ENCODE measurements at regions not wholly inside any gene's neighbourhood (a gene's known extent, or its start where the extent isn't known, plus 50 kb on each side); places are given as distances from the start of the nearest gene placed in this dataset.

- TF ChIP-seq CTCF (IDR thresholded peaks at IDR 0.05; ENCODE audit: unreplicated experiment), result no peak
- BruUV-seq (replicated peaks), result no TSS peak
- no peak for DNase-seq (ENCODE audit: unreplicated experiment)
- H3K9me3 Mint-ChIP-seq (ENCODE audit: unreplicated experiment), result peaks cover 11% of the 10 kb centered on the region
- H3K27ac Mint-ChIP-seq (ENCODE audit: low read depth, unreplicated experiment), result no peak overlapping the region
- ChIA-PET CTCF (no interaction called here), POLR2A (interaction anchor here (0.8 kb wide), 1 partner anchor 22 kb away, joined by 3 read pairs; no protein-coding TSS in a partner anchor)
- no peaks in the 10 kb centered on the region for H3K4me1 Mint-ChIP-seq (ENCODE audit: insufficient read depth, unreplicated experiment)
- H3K27me3 Mint-ChIP-seq (ENCODE audit: insufficient read depth, unreplicated experiment), result no peaks in the 10 kb centered on the region
- H3K36me3 Mint-ChIP-seq (ENCODE audit: insufficient read depth, unreplicated experiment), result no peaks in the 10 kb centered on the region
- intact Hi-C loops (cut with micrococcal nuclease), result no loop called here
- no peak overlapping the region for H3K4me3 Mint-ChIP-seq (ENCODE audit: unreplicated experiment)
Measured at GRCh38 chr17:71316176-71316897, 804.5 kb upstream of the SOX9 start.

- BruUV-seq (replicated peaks), result no TSS peak
- POLR2A ChIA-PET, result interaction anchor here (0.6 kb wide), 1 partner anchor 16 kb away, joined by 3 read pairs; no protein-coding TSS in a partner anchor
Measured at GRCh38 chr17:71320009-71320796, 800.6 kb upstream of the SOX9 start.

GRCh38 chr17:71325117-71325516, 795.7 kb upstream of the SOX9 start:
- BruUV-seq (replicated peaks), result no TSS peak
- no peak for DNase-seq (ENCODE audit: unreplicated experiment)
- H3K4me3 Mint-ChIP-seq (ENCODE audit: unreplicated experiment), result no peak overlapping the region
- no peak for TF ChIP-seq CTCF (IDR thresholded peaks at IDR 0.05; ENCODE audit: unreplicated experiment)
- CTCF ChIA-PET, result no interaction called here
- no peaks in the 10 kb centered on the region for H3K36me3 Mint-ChIP-seq (ENCODE audit: insufficient read depth, unreplicated experiment)
- no peaks in the 10 kb centered on the region for H3K27me3 Mint-ChIP-seq (ENCODE audit: insufficient read depth, unreplicated experiment)
- H3K9me3 Mint-ChIP-seq (ENCODE audit: unreplicated experiment), result peaks cover 7% of the 10 kb centered on the region
- H3K4me1 Mint-ChIP-seq (ENCODE audit: insufficient read depth, unreplicated experiment), result peaks cover 14% of the 10 kb centered on the region
- intact Hi-C loops (cut with micrococcal nuclease), result no loop called here
- no peak overlapping the region for H3K27ac Mint-ChIP-seq (ENCODE audit: low read depth, unreplicated experiment)
- POLR2A ChIA-PET, result no interaction called here

More at GRCh38 chr17:71320009-71320796, 800.6 kb upstream of the SOX9 start:
- Mint-ChIP-seq H3K9me3 (ENCODE audit: unreplicated experiment) (peaks cover 11% of the 10 kb centered on the region), H3K27ac (ENCODE audit: low read depth, unreplicated experiment) (no peak overlapping the region), H3K4me1 (ENCODE audit: insufficient read depth, unreplicated experiment) (no peaks in the 10 kb centered on the region), H3K36me3 (ENCODE audit: insufficient read depth, unreplicated experiment) (no peaks in the 10 kb centered on the region), H3K4me3 (ENCODE audit: unreplicated experiment) (no peak overlapping the region), H3K27me3 (ENCODE audit: insufficient read depth, unreplicated experiment) (no peaks in the 10 kb centered on the region)
- CTCF ChIA-PET, result interaction anchor here (0.5 to 0.6 kb wide), 2 partner anchors 92 to 177 kb away, joined by 3 read pairs; no protein-coding TSS in a partner anchor
- no peak for TF ChIP-seq CTCF (IDR thresholded peaks at IDR 0.05; ENCODE audit: unreplicated experiment)
- DNase-seq (ENCODE audit: unreplicated experiment), result no peak
- intact Hi-C loops (cut with micrococcal nuclease), result no loop called here

GRCh38 chr17:71325886-71326285, 794.9 kb upstream of the SOX9 start:
- ChIA-PET POLR2A (no interaction called here), CTCF (no interaction called here)
- peaks cover 16% of the 10 kb centered on the region for H3K4me1 Mint-ChIP-seq (ENCODE audit: insufficient read depth, unreplicated experiment)
- H3K27ac Mint-ChIP-seq (ENCODE audit: low read depth, unreplicated experiment), result no peak overlapping the region
- H3K9me3 Mint-ChIP-seq (ENCODE audit: unreplicated experiment), result no peaks in the 10 kb centered on the region
- intact Hi-C loops (cut with micrococcal nuclease), result no loop called here
- H3K36me3 Mint-ChIP-seq (ENCODE audit: insufficient read depth, unreplicated experiment), result no peaks in the 10 kb centered on the region
- BruUV-seq (replicated peaks), result no TSS peak
- TF ChIP-seq CTCF (IDR thresholded peaks at IDR 0.05; ENCODE audit: unreplicated experiment), result no peak
- DNase-seq (ENCODE audit: unreplicated experiment), result no peak
- H3K27me3 Mint-ChIP-seq (ENCODE audit: insufficient read depth, unreplicated experiment), result no peaks in the 10 kb centered on the region
- H3K4me3 Mint-ChIP-seq (ENCODE audit: unreplicated experiment), result no peak overlapping the region

Data from MCF 10A (cell line).